Hematopoietic multipotent progenitor cell treated with erythropoietin and hydrocortisone succinate and interleukin-3 and kit ligand, for 6 days (in vitro differentiated cells): ENCODE measurements at regions not wholly inside any gene's neighbourhood (a gene's known extent, or its start where the extent isn't known, plus 50 kb on each side); places are given as distances from the start of the nearest gene placed in this dataset.
"Not testable (repeated sequence)": the region's sequence is repeated elsewhere in the genome, so short reads cannot be mapped to it uniquely, and the experiment has no call there.

Experiments
- DNase-seq: peaks from one replicate; pipeline ENCODE4 v3.0.0-alpha.2; 2015

DNA sequence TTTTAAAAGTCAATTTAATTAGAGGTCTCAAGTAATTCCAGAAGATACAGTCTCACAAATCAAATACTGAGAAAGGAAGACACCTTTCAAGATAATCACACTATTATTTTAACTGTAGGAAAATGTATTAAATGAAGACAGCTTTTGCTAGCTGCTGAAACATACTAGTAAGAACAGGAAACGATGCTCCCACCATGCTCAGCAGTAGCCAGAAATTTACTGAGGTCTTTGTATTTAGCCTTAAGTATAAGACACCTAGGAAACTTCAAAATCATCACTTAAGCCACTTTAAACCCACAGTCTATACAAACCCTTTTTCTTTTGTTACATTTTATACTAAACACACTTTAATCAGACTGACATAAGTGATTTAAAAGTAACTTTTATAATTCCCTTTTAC, 72.7 kb upstream of the NPIPB12 start:
- DNase-seq = not testable (repeated sequence)

DNA sequence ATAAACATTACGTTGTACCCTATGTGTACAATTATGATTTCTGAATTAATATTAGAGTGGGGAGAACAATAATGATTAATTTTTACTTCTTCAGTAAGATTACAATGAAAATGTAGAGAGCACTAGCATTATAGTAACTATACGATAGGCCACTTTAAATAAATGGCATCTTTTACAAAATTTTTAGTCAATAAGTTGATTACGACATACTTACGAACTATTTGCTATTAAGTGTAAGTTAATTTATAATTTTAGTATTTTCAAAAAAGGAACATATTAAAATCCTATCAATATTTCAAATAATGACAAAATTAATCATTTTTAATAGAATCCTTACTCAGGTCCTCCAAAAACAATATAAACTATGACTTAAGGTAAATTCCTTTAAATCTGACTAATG, 75.6 kb upstream of the NPIPB12 start:
- DNase-seq = not testable (repeated sequence)

DNA sequence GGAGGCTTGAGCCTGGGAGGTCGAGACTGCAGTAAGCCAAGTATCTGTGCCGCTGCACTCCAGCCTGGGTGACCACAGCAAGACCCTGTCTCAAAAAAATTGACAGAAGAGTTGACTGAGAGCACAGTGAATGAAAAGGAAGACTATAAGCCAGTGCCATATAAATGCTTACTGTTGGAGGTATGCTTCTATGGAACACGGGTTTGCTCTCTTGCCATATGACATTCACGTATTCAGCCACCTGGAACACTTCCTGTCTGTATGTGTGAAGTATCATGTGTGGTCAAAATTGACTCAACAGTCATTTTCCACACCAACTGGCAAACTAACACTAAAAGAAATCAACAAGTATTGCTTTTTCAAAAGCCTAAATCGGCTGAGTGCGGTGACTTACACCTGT, 71.1 kb upstream of the SPN start:
- DNase-seq = not testable (repeated sequence)

DNA sequence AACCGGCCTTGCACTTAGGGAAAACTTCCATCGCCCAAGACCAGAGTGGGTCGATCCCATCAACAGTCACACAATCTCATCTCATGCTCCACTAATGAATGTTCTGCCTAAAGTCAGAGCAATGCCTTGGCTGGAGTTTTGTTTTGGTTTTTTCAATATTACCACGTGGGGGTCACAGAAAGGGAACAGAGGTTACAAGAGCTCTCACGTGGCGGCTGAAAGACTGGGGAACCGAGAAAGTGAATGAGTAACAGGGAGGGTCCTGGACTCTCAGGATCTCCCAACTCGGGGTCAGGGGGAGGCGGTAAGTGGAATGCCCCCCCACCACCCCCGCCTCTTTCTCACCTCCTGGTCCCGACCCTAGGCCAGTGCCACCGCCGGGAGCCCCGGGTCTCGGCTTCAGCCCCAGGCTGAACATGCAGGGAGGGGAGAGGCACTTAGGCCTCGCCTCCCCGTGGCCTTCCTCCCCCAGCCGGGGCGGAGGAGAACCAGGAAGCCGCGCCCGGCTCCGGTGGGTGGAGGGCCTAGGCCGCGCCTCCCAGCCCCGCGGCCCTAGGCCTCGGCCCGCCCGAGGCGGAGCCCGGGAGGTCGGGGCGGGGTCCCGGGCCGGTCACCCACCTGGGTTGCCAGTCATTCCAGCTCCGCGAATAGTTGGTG, 68.7 kb upstream of the SPN start:
- peak; percentile 68 for DNase-seq

DNA sequence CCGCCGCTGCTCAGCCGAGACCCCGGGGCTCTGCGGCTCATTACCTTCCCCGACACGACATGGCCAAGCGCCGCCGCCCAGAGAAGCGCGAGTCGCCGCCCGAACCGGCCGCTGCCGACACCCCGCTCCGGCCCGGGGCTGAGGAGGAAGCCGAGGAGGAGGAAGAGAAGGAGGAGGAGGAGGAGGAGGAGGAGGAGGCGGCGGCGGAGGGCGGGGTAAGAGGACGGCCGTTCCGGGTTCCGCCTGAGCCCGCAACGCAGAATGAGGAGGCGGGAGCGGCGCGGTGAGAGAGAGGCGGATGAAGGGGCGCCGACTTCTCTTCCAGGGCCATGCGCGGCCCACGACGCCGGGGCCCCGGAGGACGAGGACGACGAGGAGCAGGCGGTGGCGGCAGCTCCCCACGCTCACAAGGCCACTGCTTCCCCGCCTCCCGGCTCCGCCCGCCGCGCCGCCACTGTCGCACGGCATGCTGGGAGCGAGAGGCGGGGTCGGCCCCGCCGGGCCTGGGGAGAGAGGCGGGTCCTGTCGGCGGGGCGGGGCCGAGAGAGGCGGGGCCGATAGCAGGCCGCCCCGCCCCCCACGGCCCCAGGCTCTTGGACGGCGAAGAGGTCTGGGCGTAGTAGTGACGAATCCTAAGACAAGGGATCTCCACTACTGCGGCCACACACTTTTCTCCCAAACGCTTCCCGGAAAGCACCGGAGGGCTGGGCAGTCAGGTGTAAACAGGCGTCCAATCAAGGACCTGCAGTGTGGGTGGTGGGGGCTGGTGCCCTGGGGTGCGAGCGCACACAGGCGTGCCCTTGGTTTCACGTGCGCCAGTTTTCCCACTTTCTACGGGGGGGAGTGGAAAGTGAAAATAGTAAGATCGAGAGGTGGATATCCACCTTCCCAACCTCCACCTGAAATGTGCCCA, 67.9 kb upstream of the SPN start:
- peak; percentile 85 for DNase-seq

DNA sequence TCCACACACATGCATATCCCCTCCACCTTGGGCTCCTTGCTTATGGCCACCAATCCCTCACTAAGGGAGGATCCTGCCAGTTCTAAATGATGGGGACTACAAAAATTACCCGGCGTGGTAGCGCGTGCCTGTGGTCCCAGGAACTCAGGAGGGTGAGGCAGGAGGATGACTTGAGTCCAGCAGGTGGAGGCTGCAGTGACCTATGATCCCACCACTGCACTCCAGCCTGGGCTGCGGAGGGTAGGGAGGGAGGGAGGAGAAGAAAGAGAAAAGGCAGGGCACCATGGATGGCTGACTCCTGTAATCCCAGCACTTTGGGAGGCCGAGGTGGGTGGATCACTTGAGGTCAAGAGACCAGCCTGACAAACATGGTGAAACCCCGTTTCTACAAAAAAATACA, 66.0 kb upstream of the SPN start:
- DNase-seq = not testable (repeated sequence)

DNA sequence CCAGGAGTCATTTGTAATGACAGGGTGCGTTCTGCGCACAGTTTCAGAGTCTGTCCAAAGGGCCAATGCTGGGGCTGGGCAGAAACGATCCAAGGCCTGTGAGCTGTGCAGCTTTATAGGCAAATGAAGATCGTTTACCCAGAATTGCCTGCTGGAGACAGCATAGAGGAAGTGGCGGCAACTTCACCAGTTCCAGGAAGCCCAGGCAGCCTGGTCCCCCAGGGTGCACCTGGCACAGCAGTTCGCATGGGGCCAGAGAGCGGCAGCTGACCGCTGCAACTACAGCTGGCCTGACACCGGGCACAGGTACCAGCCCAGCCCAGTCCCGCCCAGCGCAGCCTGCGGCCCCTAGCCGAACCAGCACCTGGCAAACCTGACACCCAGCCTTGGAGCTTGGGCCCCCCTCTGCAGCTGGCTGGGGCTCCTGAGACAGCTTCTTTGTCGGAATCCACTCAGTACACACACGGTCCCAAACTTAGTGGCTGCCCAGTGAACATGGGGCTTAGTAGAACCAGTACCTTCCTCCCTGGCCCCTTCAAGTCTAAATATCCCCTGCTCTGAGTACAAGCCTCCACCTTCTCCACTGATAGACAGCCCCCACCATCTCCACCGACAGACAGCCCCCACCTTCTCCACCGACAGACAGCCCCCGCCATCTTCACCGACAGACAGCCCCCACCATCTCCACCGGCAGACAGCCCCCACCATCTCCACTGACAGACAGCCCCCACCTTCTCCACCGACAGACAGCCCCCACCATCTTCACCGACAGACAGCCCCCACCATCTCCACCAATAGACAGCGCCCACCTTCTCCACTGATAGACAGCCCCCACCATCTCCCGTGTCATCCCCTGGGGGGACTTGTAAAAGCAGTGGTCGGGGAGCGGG, 62.7 kb upstream of the SPN start:
- DNase-seq = peak; percentile 75

DNA sequence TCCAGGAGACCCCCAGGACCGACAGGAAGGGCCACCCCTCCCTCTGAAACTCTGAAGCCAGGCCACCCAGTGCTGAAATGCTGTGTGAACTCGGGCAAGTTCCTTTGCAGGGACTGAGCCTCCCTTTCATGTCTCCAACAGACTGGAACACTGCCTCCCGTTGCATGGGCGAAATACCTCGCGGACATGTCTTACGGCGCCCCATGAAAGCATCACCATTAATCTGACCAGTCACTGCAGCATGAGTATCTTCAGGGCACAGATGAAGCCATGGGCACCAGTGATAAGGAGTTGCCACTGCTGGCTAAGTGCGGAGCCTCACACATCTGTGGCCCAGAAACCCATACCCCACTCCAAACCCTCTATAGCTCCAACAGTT, 60.8 kb upstream of the SPN start:
- DNase-seq = peak; percentile 90

DNA sequence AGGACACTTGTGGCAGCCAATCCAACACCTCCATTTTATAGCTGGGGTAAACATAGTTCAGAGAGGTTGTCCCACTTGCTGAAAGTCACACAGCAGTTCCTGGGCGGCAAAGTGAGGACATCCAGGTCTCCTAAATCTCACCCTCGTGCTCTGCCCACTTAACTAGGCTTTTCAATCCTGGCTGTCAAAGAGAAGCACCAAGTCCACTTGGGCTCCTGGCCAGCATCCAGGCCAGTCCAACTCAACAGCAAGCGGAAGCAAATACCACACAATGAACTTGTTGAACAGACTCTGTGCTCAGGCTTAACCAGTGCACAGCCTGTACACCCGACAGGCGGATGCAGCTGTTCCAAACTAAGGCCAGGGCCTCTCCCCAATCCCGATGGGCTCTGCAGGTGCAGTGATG, 60.4 kb upstream of the SPN start:
- DNase-seq = not testable (repeated sequence)

DNA sequence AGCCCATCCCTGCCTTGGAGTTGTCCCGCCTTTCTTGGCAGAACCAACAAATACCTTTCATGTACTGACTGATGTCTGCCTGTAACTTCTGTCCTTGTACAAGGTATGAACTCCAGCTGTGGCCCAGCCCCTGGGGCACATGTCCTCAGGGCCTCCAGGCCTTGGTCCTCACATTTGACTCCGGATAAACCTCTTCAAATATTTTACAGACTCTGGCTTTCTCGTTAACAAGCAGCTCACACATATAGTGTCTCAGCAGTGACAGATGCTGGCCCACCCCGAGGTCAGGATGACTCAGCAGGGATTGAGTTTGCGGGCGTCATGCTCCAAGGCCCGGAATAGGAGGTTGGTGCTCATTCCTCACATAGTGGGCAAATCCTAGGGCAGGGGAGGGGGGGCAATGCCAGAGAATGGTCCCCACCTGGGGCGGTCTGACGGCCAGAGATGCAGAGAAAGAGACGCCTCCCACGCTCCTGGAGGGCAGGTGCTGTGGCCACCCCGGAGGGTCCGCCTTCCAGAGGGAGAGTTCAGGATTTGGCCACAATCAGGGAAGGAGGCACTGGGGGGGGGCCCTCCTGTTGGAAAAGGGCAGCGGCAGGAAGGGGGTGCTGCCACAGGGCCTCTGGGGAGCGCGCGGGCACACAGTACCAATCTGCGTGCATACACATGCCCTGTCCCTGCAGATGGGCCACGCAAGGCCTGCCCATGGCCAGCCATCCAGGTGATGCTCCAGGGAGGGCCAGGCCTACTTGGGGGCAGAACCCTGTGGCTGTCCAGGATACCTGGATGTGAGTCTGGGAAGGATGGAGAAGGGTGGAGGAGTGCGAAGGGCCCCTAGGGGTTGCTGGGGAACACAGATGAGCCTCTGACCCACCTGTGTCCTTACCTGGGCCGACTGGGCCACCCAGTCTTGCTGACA, 58.2 kb upstream of the SPN start:
- DNase-seq = peak; percentile 67

DNA sequence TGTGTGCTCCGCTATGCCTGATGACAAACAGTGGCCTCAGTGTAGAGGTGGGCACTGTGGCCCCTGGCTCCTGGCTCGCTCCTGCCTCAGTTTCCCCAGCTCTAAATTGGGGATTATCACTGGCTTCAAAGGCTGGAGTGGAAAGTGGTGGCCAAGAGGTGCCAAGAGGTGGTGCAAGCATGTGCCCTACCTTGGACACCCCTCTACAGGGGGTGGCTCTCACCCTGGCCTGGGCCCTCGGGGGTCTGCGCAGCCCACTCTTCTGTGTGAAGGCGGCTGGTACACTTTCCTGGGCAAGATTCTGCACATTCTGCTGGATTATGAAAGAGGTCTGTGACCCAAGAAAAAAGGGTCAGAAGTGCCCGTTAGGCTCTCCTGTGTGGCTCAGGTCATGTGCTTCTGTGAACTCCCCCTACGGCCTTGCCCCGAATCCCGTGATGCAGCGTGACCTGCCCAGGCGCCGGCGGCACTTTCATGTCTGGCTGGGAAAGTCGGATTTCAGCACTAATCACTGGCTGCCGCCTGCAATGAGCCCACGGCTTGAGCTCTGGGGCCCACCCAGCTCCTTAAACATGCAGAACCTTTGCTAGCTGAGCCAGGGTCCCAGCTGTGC, 57.3 kb upstream of the SPN start:
- not testable (repeated sequence) for DNase-seq

DNA sequence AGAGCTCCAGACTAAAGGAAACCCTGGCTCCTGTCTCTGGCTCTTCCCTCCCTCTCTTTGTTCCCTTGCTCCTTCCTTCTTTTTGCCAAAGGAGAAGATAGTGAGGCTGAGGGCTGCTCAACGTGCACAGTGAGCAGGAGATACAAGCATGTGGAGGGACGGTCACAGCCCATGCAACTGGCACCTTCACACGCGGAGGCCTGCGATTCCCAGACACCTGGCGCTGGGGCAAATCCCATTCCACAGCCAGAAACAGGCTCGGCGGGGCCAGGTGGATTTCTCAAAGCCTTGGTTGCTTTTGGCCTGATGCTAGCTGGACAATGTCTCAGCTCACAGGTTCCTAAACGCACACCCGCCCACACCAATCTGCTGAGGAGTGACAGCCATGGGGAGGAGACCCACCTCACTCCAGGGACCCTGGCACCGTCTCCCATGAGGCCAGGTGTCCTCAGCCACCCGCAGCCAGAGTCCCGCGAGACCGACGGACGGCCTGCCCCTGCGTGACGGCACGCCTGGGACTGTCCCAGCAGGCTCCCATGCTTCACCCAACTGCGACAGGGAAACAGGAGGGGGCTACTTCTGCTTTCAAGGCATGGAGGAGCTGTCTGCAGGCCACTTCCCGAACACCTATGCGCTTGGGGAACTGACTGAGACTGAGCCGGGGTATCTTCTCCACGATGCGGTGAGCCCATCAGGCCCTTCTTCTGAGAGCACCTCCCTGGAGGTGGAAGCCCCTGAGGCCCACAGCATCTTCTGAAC, 56.2 kb upstream of the SPN start:
- DNase-seq = not testable (repeated sequence)

DNA sequence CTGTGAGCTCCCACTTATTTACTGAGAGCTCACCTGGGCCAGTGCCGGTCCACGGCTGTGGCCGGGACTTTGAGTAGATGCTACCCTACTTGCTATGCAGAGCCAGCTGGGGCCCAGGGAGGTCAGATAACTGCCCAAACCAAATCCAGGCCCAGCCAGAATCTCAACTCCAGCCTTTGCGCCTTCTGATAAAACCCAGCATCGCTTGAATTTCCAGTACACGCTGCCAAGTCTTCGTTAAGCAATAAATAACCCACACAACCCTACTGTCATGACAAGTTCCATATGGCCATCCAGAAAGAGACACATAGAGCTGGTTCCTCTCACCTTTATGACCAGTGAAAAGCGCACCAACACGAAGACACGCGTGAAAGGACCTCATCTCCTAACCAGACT, 55.6 kb upstream of the SPN start:
- DNase-seq = peak; percentile 32

DNA sequence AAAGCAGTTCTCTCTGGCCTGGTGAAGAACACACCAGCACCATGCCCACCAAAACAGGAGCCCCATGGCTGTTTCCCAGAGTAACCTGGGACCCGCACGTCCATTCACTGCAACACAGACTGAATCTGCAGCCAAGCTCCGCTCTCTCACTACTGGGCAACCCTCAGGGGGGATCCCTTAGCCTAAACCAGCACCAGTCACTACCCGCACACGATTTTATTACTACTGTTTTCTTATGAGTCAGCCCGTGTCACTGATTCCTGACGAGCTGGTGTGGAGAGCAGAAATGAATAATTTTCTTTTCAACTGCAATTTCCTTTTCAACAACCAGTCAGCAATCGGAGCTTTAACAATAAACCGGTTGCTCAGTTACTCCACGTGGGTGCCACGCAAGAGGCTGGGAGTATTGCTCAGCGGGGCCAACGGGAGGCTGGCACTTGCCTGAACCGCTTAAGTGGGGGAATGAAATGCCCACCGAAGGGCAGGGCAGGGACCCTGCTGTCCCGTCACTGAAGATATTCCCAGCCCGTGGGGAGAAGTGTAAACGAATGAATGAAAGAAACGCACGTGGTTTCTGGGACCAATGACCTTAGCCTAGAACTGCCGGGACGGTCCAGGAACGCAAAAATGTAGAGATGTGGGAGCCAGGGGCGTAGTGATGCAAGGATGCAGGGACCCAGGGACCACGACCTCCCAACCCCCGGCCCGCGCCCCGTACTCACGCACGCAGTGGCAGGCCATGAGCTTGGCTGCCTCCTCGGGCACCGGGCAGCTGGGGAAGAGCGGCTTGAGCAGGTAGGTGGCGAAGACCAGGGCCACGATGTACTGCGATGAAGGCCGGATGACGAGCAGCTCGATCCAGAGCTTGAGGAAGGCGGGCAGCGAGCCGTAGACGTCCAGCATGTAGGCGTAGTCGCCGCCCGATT, 50.4 kb upstream of the SPN start:
- not testable (repeated sequence) for DNase-seq
